K562 (cell line): ENCODE measurements at regions not wholly inside any gene's neighbourhood (a gene's known extent, or its start where the extent isn't known, plus 50 kb on each side); places are given as distances from the start of the nearest gene placed in this dataset.

ENCODE experiments used
- BDP1 ChIP-seq: IDR thresholded peaks from 3 replicates; pipeline ENCODE4 v1.6.1; 2011; ENCODE audit not compliant: insufficient read length, insufficient read depth
- FOSL1 ChIP-seq: fragments of 200-800 bp; sonication (Bioruptor generic); conservative IDR thresholded peaks from 2 replicates; pipeline ENCODE4 v1.6.1; 2016; ENCODE audit warnings: missing genetic modification characterization, missing compliant biosample characterization
- LEF1 ChIP-seq: fragments of 450-650 bp; IDR thresholded peaks from 2 replicates; pipeline ENCODE4 v1.6.1; 2016; ENCODE audit warnings: mild to moderate bottlenecking
- NFIC ChIP-seq: fragments of 450-650 bp; IDR thresholded peaks from 2 replicates; pipeline ENCODE4 v1.6.1; 2017; ENCODE audit warnings: mild to moderate bottlenecking, inconsistent platforms
- PRPF4 ChIP-seq: fragments of 200-400 bp; formaldehyde crosslinking; IDR thresholded peaks from one replicate; pipeline ENCODE4 v1.6.1; 2017; ENCODE audit warnings: low read length, low read depth, mild to moderate bottlenecking; ENCODE audit not compliant: insufficient read depth, poor library complexity, severe bottlenecking
- SOX6 ChIP-seq: fragments of 450-650 bp; IDR thresholded peaks from 2 replicates; pipeline ENCODE4 v1.6.1; 2014; ENCODE audit warnings: mild to moderate bottlenecking
- STAG1 ChIP-seq: sonication (generic); formaldehyde crosslinking; IDR thresholded peaks from 2 replicates; pipeline ENCODE4 v1.5.0; 2020; ENCODE audit warnings: missing genetic modification reagents, borderline replicate concordance
- ZBTB7A ChIP-seq: IDR thresholded peaks from 2 replicates; pipeline ENCODE4 v1.6.1; 2011; ENCODE audit warnings: low read depth, mild to moderate bottlenecking, low read length, moderate library complexity, borderline replicate concordance; ENCODE audit not compliant: control insufficient read depth
- ZNF133 ChIP-seq: fragments of 250-450 bp; sonication (Bioruptor Pico); IDR thresholded peaks from 2 replicates; pipeline ENCODE4 v1.4.0; 2020; ENCODE audit warnings: mild to moderate bottlenecking
- ZNF764 ChIP-seq: fragments of 250-450 bp; sonication (Bioruptor Pico); IDR thresholded peaks from 2 replicates; pipeline ENCODE4 v1.4.0; 2020; ENCODE audit warnings: low read depth, mild to moderate bottlenecking, moderate library complexity
- TF ChIP-seq, protein P1 (sequence below): fragments of 450-650 bp; IDR thresholded peaks from 2 replicates; pipeline ENCODE4 v1.6.1; 2016; ENCODE audit warnings: mild to moderate bottlenecking, moderate library complexity
- TF ChIP-seq, protein P2 (sequence below): fragments of 250-450 bp; sonication (Bioruptor Pico); IDR thresholded peaks from 2 replicates; pipeline ENCODE4 v1.8.0; 2021; ENCODE audit warnings: borderline replicate concordance, mild to moderate bottlenecking, moderate library complexity; ENCODE audit not compliant: poor library complexity, severe bottlenecking
- TF ChIP-seq, protein P3 (sequence below): fragments of 250-450 bp; sonication (Bioruptor Pico); IDR thresholded peaks from 2 replicates; pipeline ENCODE4 v1.5.0; 2021; ENCODE audit warnings: mild to moderate bottlenecking, moderate library complexity

DNA sequence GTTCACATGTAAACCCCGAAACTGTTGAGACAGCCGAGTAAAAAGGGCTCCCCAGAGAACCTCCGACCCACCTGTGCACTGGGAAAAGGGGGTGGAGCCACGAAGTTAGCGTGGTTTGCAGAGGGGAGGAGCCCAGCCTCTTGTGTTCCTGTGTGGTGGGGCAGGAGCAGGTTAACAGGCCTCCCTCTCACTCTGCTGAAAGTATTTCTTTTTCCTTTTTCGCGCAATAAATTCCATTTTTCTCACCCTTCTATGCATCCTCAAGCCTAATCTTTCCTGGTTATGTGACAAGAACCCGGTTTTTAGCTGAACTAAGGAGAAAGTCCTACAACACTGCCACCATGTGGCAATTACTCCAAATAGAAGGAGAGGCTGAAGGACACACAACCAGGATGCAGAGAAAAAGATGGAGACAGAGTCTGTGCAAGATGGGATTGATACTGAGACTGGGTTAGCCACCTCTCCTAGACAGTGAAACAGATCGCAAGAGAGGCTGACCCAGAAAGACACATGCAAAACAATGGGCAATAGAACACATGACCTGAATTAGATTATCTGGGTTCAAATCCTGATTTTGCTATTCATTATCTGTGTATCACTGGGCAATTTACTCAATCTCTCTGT, 168.7 kb upstream of the PRSS16 start (continued):
- TF ChIP-seq, protein P1, sequence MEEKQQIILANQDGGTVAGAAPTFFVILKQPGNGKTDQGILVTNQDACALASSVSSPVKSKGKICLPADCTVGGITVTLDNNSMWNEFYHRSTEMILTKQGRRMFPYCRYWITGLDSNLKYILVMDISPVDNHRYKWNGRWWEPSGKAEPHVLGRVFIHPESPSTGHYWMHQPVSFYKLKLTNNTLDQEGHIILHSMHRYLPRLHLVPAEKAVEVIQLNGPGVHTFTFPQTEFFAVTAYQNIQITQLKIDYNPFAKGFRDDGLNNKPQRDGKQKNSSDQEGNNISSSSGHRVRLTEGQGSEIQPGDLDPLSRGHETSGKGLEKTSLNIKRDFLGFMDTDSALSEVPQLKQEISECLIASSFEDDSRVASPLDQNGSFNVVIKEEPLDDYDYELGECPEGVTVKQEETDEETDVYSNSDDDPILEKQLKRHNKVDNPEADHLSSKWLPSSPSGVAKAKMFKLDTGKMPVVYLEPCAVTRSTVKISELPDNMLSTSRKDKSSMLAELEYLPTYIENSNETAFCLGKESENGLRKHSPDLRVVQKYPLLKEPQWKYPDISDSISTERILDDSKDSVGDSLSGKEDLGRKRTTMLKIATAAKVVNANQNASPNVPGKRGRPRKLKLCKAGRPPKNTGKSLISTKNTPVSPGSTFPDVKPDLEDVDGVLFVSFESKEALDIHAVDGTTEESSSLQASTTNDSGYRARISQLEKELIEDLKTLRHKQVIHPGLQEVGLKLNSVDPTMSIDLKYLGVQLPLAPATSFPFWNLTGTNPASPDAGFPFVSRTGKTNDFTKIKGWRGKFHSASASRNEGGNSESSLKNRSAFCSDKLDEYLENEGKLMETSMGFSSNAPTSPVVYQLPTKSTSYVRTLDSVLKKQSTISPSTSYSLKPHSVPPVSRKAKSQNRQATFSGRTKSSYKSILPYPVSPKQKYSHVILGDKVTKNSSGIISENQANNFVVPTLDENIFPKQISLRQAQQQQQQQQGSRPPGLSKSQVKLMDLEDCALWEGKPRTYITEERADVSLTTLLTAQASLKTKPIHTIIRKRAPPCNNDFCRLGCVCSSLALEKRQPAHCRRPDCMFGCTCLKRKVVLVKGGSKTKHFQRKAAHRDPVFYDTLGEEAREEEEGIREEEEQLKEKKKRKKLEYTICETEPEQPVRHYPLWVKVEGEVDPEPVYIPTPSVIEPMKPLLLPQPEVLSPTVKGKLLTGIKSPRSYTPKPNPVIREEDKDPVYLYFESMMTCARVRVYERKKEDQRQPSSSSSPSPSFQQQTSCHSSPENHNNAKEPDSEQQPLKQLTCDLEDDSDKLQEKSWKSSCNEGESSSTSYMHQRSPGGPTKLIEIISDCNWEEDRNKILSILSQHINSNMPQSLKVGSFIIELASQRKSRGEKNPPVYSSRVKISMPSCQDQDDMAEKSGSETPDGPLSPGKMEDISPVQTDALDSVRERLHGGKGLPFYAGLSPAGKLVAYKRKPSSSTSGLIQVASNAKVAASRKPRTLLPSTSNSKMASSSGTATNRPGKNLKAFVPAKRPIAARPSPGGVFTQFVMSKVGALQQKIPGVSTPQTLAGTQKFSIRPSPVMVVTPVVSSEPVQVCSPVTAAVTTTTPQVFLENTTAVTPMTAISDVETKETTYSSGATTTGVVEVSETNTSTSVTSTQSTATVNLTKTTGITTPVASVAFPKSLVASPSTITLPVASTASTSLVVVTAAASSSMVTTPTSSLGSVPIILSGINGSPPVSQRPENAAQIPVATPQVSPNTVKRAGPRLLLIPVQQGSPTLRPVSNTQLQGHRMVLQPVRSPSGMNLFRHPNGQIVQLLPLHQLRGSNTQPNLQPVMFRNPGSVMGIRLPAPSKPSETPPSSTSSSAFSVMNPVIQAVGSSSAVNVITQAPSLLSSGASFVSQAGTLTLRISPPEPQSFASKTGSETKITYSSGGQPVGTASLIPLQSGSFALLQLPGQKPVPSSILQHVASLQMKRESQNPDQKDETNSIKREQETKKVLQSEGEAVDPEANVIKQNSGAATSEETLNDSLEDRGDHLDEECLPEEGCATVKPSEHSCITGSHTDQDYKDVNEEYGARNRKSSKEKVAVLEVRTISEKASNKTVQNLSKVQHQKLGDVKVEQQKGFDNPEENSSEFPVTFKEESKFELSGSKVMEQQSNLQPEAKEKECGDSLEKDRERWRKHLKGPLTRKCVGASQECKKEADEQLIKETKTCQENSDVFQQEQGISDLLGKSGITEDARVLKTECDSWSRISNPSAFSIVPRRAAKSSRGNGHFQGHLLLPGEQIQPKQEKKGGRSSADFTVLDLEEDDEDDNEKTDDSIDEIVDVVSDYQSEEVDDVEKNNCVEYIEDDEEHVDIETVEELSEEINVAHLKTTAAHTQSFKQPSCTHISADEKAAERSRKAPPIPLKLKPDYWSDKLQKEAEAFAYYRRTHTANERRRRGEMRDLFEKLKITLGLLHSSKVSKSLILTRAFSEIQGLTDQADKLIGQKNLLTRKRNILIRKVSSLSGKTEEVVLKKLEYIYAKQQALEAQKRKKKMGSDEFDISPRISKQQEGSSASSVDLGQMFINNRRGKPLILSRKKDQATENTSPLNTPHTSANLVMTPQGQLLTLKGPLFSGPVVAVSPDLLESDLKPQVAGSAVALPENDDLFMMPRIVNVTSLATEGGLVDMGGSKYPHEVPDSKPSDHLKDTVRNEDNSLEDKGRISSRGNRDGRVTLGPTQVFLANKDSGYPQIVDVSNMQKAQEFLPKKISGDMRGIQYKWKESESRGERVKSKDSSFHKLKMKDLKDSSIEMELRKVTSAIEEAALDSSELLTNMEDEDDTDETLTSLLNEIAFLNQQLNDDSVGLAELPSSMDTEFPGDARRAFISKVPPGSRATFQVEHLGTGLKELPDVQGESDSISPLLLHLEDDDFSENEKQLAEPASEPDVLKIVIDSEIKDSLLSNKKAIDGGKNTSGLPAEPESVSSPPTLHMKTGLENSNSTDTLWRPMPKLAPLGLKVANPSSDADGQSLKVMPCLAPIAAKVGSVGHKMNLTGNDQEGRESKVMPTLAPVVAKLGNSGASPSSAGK: no peak; the same call in 1 of the 2 replicates
- TF ChIP-seq STAG1 (CRISPR knock-in tag): no peak; the same call in 1 of the 2 replicates
- TF ChIP-seq ZBTB7A: no peak
- TF ChIP-seq ZNF764 (CRISPR knock-in tag): no peak
- TF ChIP-seq FOSL1 (tag): no peak
- 0 out of 2 replicates have a peak, but pooled peaks have one; percentile 13 for TF ChIP-seq NFIC
- TF ChIP-seq, protein P2, sequence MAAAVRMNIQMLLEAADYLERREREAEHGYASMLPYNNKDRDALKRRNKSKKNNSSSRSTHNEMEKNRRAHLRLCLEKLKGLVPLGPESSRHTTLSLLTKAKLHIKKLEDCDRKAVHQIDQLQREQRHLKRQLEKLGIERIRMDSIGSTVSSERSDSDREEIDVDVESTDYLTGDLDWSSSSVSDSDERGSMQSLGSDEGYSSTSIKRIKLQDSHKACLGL (CRISPR knock-in tag): no peak
- TF ChIP-seq, protein P3, sequence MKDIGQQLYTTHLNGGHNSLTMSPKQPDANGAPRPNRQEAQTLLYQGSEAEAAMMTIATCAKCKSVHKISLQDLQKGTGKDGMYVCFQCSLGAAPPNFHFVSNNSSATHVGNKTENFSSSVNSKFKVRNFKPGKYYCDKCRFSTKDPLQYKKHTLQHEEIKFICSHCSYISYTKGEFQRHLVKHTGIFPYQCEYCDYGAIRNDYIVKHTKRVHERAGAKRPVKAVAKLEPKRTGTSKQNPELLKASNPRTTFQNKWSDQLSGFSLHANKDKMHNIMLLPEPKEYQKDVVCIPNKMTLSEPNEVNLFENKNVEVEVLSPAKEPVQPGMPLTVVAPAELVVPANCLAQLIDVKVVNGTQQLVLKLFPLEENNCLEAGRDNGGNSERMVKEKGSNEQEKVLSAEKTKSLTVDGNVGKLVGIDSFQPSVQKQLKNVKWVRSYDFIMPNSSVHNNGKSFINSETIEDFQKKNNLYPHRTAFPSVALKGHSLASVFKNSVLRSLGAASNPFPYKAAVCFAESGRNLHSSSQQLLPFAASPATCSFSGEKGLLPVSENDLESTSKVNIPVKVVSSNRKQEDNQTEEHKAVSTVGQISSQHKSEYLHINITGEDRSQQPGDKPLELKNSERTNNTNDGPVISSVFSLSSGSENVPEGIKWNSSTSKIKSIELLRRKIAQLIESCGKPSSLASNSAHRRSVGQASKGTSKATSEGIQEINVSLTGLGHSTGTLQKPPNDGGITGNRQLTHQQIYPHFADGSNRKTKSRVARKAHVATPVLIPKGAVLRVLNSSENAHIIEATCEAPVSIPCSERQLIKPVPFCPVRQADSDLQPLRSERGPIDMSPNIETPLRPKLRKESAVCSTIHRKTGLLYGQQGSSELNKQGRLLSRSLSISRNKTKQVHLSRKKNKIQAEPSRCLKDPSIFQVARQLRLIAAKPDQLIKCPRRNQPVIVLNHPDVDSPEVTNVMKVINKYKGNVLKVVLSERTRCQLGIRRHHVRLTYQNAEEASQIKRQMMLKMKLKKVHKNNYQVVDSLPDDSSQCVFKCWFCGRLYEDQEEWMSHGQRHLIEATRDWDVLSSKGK: no peak
- no peak for TF ChIP-seq LEF1
- TF ChIP-seq BDP1: no peak
- TF ChIP-seq PRPF4: no peak
- TF ChIP-seq ZNF133 (CRISPR knock-in tag): no peak
- 0 out of 2 replicates have a peak, but pooled peaks have one; percentile 17 for TF ChIP-seq SOX6
